RWPE1 (cell line): ENCODE measurements at regions not wholly inside any gene's neighbourhood (a gene's known extent, or its start where the extent isn't known, plus 50 kb on each side); places are given as distances from the start of the nearest gene placed in this dataset.

Source experiments
- CTCF ChIA-PET: fragments of 350-600 bp; sonication (Branson Sonifier 250); formaldehyde crosslinking; extraction: SDS; loops from one replicate; lab custom pipeline; 2021; lab: Yijun Ruan, JAX
- POLR2A ChIA-PET: fragments of 400-600 bp; formaldehyde crosslinking; extraction: SDS; loops from one replicate; lab custom pipeline; 2020; ENCODE audit warnings: antibody characterized with exemption; ENCODE audit not compliant: low non-redundant PET; lab: Yijun Ruan, JAX
- DNase-seq: peaks from one replicate; pipeline ENCODE4 v3.0.0; 2012; ENCODE audit warnings: low spot score
- H3K27ac ChIP-seq: fragments of 450-650 bp; 2 replicates; pipeline ENCODE4 v1.5.1; 2017
- CTCF ChIP-seq: fragments of 450-650 bp; conservative IDR thresholded peaks from 2 replicates; pipeline ENCODE4 v1.5.1; 2017; ENCODE audit warnings: low read depth, mild to moderate bottlenecking

DNA sequence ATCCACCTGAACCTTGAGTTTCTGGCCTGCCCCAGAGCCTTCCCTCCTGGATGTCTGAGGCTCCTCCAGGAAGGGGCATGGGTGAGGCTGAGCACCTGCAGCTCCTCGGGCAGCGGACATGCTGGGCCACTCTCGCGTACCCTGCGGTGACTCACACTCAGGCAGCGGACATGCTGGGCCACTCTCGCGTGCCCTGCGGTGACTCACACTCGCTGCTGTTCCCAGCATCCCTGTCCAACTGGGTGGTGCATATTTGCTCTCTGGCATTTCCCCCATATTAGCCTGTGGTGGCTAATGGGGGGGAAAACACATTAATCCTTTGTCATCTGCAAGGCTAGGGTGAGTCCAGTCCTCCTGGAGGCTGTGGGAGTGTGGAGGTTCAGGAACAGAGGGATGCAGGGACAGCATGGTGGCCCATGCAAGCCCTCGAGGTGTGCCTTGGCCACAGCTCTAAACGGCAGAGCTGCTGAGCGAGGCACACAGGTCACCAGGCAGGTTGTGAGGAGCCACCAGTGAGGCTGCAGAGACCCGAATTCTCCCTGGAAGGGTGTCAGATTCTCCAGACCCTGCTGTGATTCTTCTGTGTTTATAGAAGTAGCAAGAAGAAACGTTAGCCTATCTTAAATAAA is 728.1 kb downstream of the BRD1 start:
- ChIA-PET CTCF (no interaction called here), POLR2A (no interaction called here)
- no peak overlapping the region for H3K27ac ChIP-seq
- DNase-seq = no peak
- TF ChIP-seq CTCF = no peak

- no peak for TF ChIP-seq CTCF
- no peak overlapping the region for H3K27ac ChIP-seq
- ChIA-PET CTCF (no interaction called here), POLR2A (no interaction called here)
- DNase-seq = no peak
Measured at GRCh38 chr22:49099089-49099488, 728.6 kb downstream of the BRD1 start.

- ChIA-PET POLR2A (no interaction called here), CTCF (no interaction called here)
Measured at GRCh38 chr22:49097966-49098365, 729.7 kb downstream of the BRD1 start.

GRCh38 chr22:49097171-49097925 is 730.3 kb downstream of the BRD1 start:
- H3K27ac ChIP-seq = no peak overlapping the region
- no peak for DNase-seq
- TF ChIP-seq CTCF = no peak
- POLR2A ChIA-PET = no interaction called here
- CTCF ChIA-PET = no interaction called here

More at GRCh38 chr22:49097966-49098365, 729.7 kb downstream of the BRD1 start:
- no peak overlapping the region for H3K27ac ChIP-seq
- no peak for TF ChIP-seq CTCF
- DNase-seq = no peak

DNA sequence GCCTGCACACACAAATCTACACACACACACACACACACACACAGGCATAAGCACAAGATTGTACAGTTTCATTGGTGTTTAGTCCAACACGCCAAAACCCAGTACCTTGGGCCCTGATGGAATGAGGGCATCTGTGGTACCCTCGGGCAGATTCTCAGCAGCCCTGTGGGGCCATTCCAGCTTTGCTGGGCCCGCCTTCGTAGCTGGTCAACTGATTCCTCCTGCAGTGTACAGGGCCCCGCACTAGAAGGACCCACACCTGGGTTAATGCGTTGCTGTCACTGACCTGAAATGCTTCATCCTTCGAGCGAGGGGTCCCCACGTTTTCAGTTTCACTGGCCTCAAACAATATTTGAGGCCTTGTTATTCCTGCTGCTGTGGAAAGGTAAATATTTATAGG is 731.2 kb downstream of the BRD1 start:
- ChIA-PET CTCF (no interaction called here), POLR2A (no interaction called here)
- H3K27ac ChIP-seq = no peak overlapping the region
- no peak for DNase-seq
- TF ChIP-seq CTCF = no peak

DNA sequence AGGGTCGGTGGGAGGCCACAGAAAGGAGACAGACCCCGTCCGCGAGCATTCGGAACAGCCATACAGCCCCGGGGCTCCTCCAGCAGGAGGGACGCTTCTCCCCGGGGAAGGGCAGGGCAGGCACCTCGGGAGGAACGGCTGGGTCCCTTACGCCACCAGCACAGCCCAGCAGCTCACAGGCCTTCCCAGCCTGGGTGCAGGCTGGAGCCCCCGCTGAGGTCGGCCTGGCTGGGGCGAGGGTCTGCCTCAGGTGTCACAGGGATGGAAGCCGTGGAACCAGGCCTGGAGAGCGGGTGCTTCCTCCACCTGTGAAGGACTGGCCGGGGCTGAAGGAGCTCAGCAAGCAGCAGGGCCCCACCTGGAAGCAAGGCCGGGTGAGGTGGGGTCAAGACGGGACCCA is 732.3 kb downstream of the BRD1 start:
- H3K27ac ChIP-seq = no peak overlapping the region
- no peak for DNase-seq
- ChIA-PET CTCF (no interaction called here), POLR2A (no interaction called here)
- no peak for TF ChIP-seq CTCF
